GM12872 (cell line): ENCODE measurements at regions not wholly inside any gene's neighbourhood (a gene's known extent, or its start where the extent isn't known, plus 50 kb on each side); places are given as distances from the start of the nearest gene placed in this dataset.

ENCODE experiments used
- TF ChIP-seq, protein P1 (sequence below): IDR thresholded peaks from 3 replicates; pipeline ENCODE4 v1.5.1; 2011; ENCODE audit warnings: low read depth, mild to moderate bottlenecking, low read length, moderate library complexity; ENCODE audit not compliant: insufficient read depth

DNA sequence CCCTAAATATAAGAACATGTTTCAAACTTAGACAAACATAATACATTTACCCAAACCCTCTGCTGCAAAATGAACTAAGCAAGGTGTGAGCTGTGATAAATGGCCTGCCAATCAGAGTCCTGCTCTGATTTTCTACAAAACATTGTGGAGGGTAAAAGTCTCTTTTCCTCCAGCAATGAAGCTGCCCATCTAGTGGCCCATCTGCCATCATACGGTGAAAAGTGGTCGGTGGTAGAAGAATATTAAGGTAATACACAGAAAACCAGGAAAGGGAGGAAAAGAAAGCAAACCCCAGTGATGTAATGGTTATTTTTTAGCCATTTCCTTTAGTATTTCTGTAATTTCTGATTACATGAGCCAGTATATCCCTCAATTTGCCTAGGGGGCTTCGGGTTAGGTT lies 838.1 kb downstream of the TBL1XR1 start:
- TF ChIP-seq, protein P1, sequence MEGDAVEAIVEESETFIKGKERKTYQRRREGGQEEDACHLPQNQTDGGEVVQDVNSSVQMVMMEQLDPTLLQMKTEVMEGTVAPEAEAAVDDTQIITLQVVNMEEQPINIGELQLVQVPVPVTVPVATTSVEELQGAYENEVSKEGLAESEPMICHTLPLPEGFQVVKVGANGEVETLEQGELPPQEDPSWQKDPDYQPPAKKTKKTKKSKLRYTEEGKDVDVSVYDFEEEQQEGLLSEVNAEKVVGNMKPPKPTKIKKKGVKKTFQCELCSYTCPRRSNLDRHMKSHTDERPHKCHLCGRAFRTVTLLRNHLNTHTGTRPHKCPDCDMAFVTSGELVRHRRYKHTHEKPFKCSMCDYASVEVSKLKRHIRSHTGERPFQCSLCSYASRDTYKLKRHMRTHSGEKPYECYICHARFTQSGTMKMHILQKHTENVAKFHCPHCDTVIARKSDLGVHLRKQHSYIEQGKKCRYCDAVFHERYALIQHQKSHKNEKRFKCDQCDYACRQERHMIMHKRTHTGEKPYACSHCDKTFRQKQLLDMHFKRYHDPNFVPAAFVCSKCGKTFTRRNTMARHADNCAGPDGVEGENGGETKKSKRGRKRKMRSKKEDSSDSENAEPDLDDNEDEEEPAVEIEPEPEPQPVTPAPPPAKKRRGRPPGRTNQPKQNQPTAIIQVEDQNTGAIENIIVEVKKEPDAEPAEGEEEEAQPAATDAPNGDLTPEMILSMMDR, result no peak

DNA sequence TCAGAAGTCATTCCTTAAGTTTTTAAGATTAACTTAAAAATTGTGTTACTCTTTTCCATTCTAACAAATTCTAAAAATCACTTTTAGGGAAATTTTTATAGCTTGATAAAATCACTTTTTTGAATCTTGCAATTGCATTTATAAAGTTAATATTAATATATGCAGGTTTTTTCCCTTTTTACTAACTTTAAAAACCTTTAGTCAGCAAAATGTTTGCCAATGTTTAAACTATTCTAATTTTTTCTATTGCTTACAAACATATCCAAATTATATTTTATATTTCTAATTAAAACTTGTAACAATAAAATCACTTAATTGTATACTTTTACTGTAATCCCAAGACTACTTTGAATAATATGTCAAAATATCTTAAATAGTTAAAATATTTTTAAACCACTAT lies 839.4 kb downstream of the TBL1XR1 start:
- TF ChIP-seq, protein P1, result no peak

DNA sequence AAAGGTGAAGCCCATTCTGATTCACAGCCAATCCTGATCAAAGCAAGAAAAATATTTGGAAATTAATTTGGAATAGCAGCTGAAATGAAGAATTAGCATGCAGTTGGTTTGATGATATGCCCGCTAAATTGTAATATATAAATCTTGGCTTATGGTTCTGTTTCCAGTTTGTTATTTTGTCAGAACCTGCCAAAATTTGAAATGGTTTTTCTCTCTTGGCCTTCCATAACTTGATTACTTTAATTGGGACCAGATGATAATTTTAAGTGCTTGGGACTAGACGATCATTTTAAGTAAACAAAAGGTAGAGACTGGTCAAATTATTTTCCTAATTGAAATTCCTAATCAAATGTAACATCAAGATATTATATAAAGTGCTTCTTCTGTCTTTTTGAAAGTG lies 842.4 kb downstream of the TBL1XR1 start:
- TF ChIP-seq, protein P1, result no peak

DNA sequence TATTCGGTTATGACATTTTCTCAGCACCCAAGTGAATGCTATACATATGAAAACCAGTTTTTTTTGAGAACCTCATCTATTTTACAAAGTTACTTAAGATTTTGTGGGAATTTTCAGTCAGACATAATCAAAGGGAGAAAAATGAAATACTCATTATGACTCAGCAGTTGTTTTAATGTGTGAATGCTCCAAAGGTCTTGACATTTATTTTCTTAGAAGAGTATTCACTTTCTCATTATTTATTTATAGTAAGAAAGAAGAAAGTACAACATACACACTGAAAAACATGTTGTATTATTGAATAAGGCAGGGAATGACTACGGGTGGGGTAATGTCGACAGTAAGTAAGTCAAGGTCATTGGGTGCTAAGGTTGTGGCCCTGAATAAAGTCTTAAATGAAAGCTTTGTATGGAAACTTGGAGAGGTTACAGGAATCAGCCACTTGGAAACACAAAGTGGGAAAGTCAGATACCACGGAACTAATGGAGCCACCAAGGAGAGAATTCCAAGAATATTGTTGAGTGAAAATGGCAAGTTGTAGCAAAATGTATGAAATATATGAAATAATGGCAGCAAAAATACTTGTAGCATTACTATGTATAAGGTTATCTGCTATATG lies 844.5 kb downstream of the TBL1XR1 start:
- TF ChIP-seq, protein P1, result no peak

DNA sequence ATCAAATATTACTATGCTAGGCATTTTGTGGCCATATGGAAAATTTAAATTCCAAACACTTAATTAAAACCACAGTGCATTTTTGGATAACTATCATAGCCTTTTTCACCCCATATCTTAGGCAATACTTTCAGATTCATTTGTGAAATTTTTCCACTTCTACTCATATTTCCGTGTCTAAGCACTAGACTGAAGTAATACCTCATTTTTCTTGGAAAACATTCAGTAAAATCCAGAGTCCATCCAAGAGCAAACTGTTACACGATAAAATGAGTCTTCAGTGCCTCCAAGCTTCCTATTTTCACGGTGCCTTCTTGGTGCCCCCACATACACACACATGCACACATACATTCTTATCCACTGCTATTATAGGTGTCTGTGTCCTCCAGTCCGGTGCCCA lies 845.9 kb downstream of the TBL1XR1 start:
- TF ChIP-seq, protein P1, result no peak

DNA sequence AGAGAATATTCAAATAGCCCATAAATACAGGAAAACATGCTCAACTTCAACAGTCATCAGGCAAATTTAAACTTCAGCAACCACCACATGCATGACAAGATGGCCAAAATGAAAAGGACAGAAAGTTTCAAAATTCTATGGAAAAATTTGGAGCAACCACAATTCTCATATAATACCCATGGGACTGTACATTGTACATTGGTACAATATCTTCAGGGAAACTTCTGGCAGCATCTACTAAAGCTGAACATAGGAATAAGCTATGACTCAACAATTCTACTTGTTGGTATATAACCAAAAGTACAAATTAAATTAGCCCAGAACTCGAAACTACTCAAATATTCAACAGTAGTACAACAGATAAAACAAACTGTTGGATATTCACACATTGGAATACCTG lies 847.6 kb downstream of the TBL1XR1 start:
- TF ChIP-seq, protein P1, result no peak

DNA sequence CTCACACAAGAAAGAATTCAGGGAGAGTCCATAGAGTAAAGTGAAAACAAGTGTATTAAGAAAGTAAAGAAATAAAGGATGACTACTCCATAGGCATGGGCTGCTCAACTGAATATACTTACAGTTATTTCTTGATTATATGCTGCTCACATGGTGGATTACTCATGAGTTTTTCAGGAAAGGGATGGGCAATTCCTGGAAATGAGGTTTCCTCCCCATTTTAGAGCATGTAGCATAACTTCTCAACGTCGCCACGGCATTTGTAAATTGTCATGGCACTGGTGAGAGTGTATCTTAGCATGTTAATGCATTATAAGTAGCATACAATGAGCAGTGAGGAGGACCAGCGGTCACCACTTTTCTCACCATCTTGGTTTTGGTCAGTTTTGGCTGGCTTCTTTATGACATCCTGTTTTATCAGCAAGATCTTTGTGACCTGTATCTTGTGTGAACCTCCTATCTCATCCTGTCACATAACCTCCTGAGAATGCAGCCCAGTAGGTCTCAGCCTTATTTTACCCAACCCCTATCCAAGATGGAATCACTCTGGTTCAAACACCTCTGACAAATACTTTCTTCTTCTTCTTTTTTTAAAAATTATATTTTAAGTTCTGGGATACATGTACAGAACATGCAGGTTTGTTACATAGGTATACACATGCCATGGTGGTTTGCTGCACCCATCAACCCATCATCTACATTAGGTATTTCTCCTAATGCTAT lies 849.7 kb downstream of the TBL1XR1 start:
- TF ChIP-seq, protein P1, result no peak
